ENCODE measurements at regions not wholly inside any gene's neighbourhood (a gene's known extent, or its start where the extent isn't known, plus 50 kb on each side); places are given as distances from the start of the nearest gene placed in this dataset.

DNA sequence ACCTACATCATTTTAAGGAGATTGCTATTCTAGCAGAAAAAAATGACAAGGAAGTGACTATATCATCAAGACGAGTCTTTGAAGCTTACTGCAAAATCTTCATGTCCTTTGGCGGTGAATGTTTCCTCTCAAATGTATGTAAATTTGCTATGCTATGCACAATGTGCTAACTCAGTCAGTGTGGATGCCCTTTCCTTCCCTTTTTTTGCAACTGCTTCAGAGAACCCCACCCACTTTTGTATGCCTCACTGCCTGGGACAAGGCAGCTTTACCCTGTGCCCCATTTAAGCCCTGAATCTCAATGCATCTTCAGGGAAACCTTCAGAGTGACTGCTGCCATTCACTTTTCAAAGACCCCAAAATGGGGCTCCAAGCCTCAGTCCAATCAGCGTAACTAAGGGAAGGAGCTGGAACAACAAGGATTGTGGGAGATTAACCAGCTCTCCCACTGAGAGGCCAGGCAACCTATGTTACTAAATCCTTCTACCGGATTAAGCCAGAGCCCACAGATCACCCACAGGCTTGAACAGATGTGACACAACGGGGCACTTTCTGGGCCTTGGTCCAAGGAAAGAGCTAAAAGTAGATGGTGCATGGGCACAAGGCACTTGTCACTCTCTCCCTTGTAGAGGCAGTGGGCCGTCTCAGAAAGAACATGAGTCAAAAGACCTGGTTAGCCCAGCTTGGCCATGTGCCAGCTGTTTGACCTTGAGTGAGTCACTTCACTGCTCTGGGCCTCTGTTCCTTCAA lies 154.4 kb downstream of the PLPP3 start:
- peak; percentile 89 for ATAC-seq
- peak; percentile 78 for DNase-seq (ENCODE audit: missing footprints)
- intact Hi-C loops (cut with DNase I) = no loop called here

DNA sequence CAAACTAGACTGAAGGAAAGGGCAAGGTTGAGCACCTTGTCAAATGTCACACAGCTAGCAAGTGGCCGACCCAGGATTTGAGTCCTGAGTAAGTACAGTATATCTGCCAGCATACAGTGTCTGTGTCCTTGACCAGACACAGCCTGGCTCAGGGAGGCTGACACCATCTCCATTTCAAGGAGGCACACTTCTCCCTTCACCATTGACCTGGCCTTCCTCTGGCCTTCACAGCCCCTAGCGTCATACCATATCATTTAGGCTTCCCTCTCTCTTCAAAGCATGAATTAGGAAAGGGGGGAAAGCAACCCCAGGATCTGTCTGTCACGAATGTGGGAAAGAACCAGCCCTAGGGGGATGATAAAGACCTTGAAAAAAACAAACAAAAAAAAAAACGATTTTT lies 155.6 kb downstream of the PLPP3 start:
- intact Hi-C loops (cut with DNase I) = no loop called here
- no peak for DNase-seq (ENCODE audit: missing footprints)
- no peak for ATAC-seq

DNA sequence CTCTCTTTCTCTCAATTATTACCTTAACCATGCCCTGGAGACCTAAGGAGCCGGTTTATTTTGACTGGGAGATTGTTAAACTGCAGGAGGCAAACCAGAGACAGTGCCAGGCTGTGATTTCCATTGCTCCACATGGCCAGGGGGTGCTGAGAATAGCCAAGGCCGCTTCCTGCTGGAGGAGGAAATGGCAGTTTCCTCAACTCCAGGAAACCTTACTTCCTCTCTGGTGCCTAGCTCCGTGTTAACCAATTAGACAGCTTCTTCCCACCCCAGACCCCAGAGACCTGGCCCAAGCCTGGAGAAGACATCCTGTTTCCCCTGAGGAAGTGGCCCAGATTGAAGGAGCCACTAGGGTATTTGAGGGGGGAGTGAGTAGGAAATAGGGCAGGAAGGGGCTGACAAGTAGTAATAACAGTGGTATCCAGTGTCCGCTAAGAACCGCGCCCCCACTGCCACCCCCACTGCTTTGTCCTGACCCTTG lies 161.2 kb downstream of the PLPP3 start:
- peak; percentile 16 for ATAC-seq
- no peak for DNase-seq (ENCODE audit: missing footprints)
- intact Hi-C loops (cut with DNase I) = loop anchor here (5.0 kb wide), 3 partner anchors 84 to 226 kb away; partner anchors contain the start of gene PLPP3

DNA sequence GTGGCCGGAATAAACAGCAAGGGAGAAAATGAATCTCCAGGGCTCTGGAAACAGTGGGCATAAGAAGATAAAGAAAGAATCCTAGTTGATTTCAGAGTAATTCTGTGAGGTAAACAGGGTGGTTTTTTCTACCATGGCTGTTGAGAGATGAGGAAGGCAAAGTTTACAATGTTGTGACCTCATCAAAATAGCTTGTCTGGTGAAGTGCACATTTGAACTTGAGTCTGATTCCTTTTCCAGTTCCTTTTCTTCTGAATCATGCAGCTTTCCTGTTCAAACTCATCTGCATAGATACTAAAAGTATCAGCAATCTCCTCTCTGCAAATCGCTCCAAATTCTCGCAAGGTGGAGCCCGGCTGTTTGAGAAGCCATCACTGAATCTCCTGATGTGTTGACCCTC lies 161.7 kb downstream of the PLPP3 start:
- no peak for ATAC-seq
- intact Hi-C loops (cut with DNase I) = loop anchor here (5.0 kb wide), 3 partner anchors 85 to 225 kb away; partner anchors contain the start of gene PLPP3
- no peak for DNase-seq (ENCODE audit: missing footprints)

DNA sequence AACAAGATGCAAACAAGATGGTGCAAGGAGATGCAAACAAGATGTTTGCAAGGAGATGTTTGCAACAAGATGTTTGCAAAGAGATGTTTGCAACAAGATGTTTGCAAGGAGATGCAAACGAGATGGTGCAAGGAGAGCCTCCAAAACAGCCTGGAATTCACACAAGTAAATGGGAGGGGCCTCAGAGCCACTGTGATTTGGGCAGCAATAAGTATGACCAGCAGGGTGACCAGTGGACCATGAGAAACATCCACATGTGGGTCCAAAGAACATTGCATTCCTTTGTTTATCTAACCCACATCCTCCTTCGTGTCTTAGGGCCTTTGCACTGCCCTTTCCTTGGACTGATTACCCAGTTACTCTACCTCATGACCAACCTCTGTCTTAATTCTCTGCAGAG lies 162.9 kb downstream of the PLPP3 start:
- no peak for ATAC-seq
- intact Hi-C loops (cut with DNase I) = loop anchor here (5.0 kb wide), 3 partner anchors 86 to 224 kb away; partner anchors contain the start of gene PLPP3
- DNase-seq (ENCODE audit: missing footprints) = no peak

- ATAC-seq (no peak), DNase-seq (ENCODE audit: missing footprints) (no peak)
- intact Hi-C loops (cut with DNase I) = loop anchor here (5.0 kb wide), 3 partner anchors 87 to 223 kb away; partner anchors contain the start of gene PLPP3
Observed at GRCh38 chr1:56415720-56416119, 163.6 kb downstream of the PLPP3 start.

DNA sequence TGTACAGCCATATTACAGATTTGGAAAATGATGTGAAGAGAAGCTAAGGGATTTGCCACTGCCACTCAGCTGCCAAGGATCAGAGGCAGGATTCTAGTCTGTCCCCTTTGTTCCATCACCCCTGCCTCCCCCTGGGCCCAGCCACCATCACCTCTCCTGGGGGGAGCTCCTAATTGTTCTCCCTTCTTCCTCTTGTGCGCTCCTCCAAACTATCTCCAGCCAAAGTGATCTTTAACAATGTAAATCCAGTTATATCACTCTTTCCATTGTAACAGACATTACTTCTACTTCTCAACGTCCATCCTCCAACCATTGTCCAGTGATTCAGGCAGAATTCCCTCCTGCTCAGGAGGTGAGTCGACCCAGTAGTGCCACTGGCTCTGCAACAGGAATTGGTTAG lies 164.1 kb downstream of the PLPP3 start:
- intact Hi-C loops (cut with DNase I) = loop anchor here (5.0 kb wide), 3 partner anchors 87 to 223 kb away; partner anchors contain the start of gene PLPP3
- ATAC-seq (no peak), DNase-seq (ENCODE audit: missing footprints) (no peak)

DNA sequence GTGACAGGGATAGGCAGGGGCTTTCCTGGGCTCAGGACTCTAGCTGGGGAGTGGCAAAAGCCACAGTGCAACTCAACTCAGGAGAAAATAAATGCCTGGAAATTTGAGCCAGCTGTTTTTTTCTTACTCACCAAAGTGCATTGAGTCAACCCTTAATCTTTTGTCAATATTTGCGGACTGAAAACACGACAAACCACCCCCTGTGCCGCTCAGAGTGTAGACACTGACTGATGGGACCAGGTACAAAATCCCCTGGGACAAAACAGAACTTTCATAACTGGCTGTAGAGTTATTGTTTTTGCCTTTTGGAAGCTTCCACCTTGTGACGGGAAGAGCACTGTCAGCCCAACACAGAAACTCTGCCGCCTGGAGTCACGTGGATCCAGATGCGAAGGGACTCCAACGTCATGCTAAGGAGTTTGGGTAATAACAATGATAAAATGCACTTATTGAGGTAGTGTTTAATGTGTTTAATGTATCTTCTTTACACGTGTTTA lies 164.6 kb downstream of the PLPP3 start:
- no peak for DNase-seq (ENCODE audit: missing footprints)
- no peak for ATAC-seq
- intact Hi-C loops (cut with DNase I) = loop anchor here (5.0 kb wide), 4 partner anchors 88 to 222 kb away; partner anchors contain the start of gene PLPP3

DNA sequence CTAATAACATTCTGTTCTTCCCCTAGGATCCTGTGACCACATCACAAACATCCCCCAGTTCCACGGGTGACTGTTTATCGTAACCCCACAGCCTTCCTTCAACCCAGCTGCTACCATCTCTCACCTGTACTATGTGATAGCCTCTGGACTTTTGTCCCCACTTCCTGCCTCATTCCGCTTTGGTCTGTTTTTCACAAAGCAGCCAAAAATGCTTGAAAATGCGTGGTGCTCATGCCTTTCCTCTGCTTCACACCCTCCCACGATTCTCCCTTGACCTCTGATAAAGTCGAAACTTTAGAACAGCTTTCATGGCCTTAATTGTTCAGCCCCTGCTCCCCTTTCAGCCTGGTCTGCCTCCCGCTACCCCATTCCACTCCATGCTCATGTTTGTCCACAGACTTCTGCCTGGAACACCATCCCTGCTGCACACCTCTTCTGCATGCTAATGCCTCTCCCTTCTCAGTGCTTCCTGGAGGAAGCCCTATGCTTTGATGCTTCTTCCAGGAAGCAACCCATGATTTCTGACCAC lies 165.6 kb downstream of the PLPP3 start:
- intact Hi-C loops (cut with DNase I) = loop anchor here (5.0 kb wide), 1 partner anchor 126 kb away; no protein-coding TSS in a partner anchor
- ATAC-seq (no peak), DNase-seq (ENCODE audit: missing footprints) (no peak)

- ATAC-seq (no peak), DNase-seq (ENCODE audit: missing footprints) (no peak)
- intact Hi-C loops (cut with DNase I) = loop anchor here (5.0 kb wide), 1 partner anchor 124 kb away; no protein-coding TSS in a partner anchor
Observed at GRCh38 chr1:56411484-56412180, 167.7 kb downstream of the PLPP3 start.

DNA sequence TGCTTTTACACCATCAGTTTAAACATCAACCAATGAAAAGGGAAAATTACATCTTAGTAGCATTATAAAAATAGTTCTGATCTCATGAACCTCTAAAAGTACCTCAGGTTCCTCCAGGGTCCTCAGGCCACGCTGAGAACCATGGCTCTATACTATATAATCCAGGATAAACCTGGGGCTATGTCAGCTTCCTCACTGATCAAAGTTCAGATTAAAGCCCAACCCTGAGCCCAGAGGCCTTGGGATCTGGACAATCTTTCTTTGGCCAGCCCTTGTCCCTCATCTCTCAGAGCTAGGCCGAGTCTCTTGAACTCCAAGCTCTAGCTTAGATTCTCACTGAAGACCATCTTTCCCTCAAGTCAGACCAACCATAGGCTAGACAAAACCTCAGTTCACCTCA lies 168.3 kb downstream of the PLPP3 start:
- intact Hi-C loops (cut with DNase I) = loop anchor here (5.0 kb wide), 1 partner anchor 124 kb away; no protein-coding TSS in a partner anchor
- no peak for ATAC-seq

GRCh38 chr1:56410405-56410804 lies 169.0 kb downstream of the PLPP3 start:
- DNase-seq (ENCODE audit: missing footprints) (no peak), ATAC-seq (no peak)
- intact Hi-C loops (cut with DNase I) = loop anchor here (5.0 kb wide), 1 partner anchor 123 kb away; no protein-coding TSS in a partner anchor

More for the DNA sequence above, 168.3 kb downstream of the PLPP3 start:
- no peak for DNase-seq (ENCODE audit: missing footprints)

- intact Hi-C loops (cut with DNase I) = no loop called here
- peak; percentile 77 for DNase-seq (ENCODE audit: missing footprints)
- peak; percentile 29 for ATAC-seq
Observed at GRCh38 chr1:56409112-56409691, 170.2 kb downstream of the PLPP3 start.

GRCh38 chr1:56406821-56407220 lies 172.5 kb downstream of the PLPP3 start:
- intact Hi-C loops (cut with DNase I) = no loop called here
- ATAC-seq (no peak), DNase-seq (ENCODE audit: missing footprints) (no peak)

GRCh38 chr1:56404561-56405030 lies 174.8 kb downstream of the PLPP3 start:
- intact Hi-C loops (cut with DNase I) = no loop called here
- peak; percentile 83 for ATAC-seq
- no peak for DNase-seq (ENCODE audit: missing footprints)

DNA sequence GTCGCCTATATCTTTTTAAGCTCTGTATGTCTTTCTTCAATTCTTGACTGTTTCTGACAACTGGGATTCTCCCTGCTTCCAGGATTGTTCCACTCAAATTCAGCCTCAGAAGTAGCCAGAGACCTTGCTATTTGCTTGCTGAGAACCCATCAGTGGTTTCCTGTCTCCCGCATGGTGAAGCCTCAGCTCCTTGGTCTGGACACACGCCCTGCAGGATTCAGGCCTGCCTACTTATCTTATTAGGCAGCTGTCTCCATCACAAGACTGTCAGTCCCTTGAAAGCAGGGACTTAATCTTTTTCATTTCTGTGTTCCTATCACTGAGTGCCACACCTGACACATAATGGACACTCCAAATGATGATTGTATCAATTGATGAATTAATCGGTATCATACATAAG lies 175.3 kb downstream of the PLPP3 start:
- ATAC-seq = no peak
- DNase-seq (ENCODE audit: missing footprints) = no peak
- intact Hi-C loops (cut with DNase I) = no loop called here

- ATAC-seq (no peak), DNase-seq (ENCODE audit: missing footprints) (no peak)
- intact Hi-C loops (cut with DNase I) = no loop called here
Observed at GRCh38 chr1:56403321-56403720, 176.0 kb downstream of the PLPP3 start.

DNA sequence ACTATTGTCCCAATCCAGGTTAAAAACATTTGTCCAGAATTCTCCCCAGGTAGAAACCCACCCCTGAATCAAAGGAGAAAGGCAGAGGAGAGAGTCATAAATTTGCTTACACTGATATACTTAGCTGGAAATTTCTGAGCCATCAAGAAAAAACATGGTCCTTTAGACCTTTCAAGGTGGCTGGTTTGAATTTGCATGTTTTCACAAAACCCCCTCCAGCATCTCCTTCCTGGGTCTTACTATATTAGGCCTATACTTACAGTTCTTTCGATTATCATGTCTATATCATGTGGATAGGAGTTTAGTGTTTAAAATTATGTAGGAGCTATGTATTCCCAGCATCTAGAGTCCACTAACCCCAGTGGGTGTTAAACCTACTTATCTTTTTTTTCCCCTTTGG lies 178.2 kb downstream of the PLPP3 start:
- no peak for DNase-seq (ENCODE audit: missing footprints)
- intact Hi-C loops (cut with DNase I) = no loop called here
- ATAC-seq = no peak

DNA sequence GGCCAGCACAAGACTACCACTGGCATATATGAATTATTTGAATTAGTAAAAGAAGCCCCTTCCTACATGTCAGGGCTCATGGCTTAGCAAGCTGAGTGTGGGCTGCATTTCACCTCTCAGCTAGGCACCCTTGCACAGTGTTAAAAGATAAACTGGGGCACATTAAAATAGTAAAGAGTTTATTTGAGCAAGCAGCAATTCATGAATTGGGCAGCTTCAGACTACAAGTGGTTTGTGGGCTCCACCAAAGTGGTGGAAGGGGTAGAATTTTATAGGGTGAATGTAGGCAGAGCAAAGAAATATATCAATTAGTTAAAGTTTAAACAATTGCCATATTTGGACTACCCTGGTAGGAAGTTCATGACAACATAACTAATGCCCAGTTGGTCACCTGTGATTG lies 178.8 kb downstream of the PLPP3 start:
- intact Hi-C loops (cut with DNase I) = no loop called here
- ATAC-seq (no peak), DNase-seq (ENCODE audit: missing footprints) (no peak)

All from Right ventricle myocardium inferior (tissue), 1 donor.